SU-DHL-6 (cell line): ENCODE measurements at regions not wholly inside any gene's neighbourhood (a gene's known extent, or its start where the extent isn't known, plus 50 kb on each side); places are given as distances from the start of the nearest gene placed in this dataset.
"Not testable (repeated sequence)": the region's sequence is repeated elsewhere in the genome, so short reads cannot be mapped to it uniquely, and the experiment has no call there.

ENCODE experiments used
- H2AFZ ChIP-seq: fragments of 200-600 bp; sonication (generic); 2 replicates; pipeline ENCODE4 v1.6.1; 2014; ENCODE audit warnings: low read depth, mild to moderate bottlenecking, moderate library complexity, mixed read lengths, antibody characterized with exemption, low read length; ENCODE audit not compliant: severe bottlenecking
- H3F3A ChIP-seq: fragments of 200-600 bp; shearing (Covaris generic); 2 replicates; pipeline ENCODE4 v1.6.0; 2016; ENCODE audit warnings: antibody characterized with exemption, mild to moderate bottlenecking; ENCODE audit not compliant: insufficient read depth
- H3K27ac ChIP-seq: fragments of 200-600 bp; sonication (generic); 2 replicates; pipeline ENCODE4 v1.5.1; 2016; ENCODE audit warnings: low read depth, mild to moderate bottlenecking, low read length, moderate library complexity, mixed read lengths
- H3K27me3 ChIP-seq: fragments of 200-600 bp; sonication (generic), shearing (Covaris generic); 2 replicates; pipeline ENCODE4 v1.6.0; 2014; ENCODE audit warnings: mild to moderate bottlenecking, low read length
- H3K36me3 ChIP-seq: fragments of 200-600 bp; sonication (generic); 2 replicates; pipeline ENCODE4 v1.6.1; 2014; ENCODE audit warnings: mild to moderate bottlenecking, low read length, mixed read lengths
- H3K4me2 ChIP-seq: fragments of 300-600, 200-600 bp; shearing (Covaris generic), sonication (generic); 2 replicates; pipeline ENCODE4 v1.6.0; 2014; ENCODE audit warnings: low read length, low read depth, mild to moderate bottlenecking; ENCODE audit not compliant: poor library complexity, severe bottlenecking
- H3K4me3 ChIP-seq: fragments of 200-600 bp; sonication (generic); 2 replicates; pipeline ENCODE4 v1.5.1; 2014; ENCODE audit warnings: antibody characterized with exemption, low read length, mild to moderate bottlenecking, mixed read lengths; ENCODE audit not compliant: insufficient read depth, poor library complexity, severe bottlenecking
- H3K79me2 ChIP-seq: fragments of 200-600 bp; sonication (generic); 2 replicates; pipeline ENCODE4 v1.6.1; 2014; ENCODE audit warnings: mild to moderate bottlenecking, low read length, moderate library complexity; ENCODE audit not compliant: insufficient read depth
- H3K9ac ChIP-seq: fragments of 200-600 bp; sonication (generic); 2 replicates; pipeline ENCODE4 v1.7.0; 2014; ENCODE audit warnings: mild to moderate bottlenecking, low read length
- H3K9me2 ChIP-seq: fragments of 200-600 bp; sonication (generic); replicated peaks from 2 replicates; pipeline ENCODE4 v1.6.1; 2014; ENCODE audit warnings: low read length; ENCODE audit not compliant: insufficient read depth
- H3K9me3 ChIP-seq: fragments of 200-600 bp; sonication (generic); 2 replicates; pipeline ENCODE4 v1.6.1; 2014; ENCODE audit warnings: low read length, mixed read lengths; ENCODE audit not compliant: insufficient read depth
- H4K20me1 ChIP-seq: fragments of 200-600 bp; sonication (generic); 2 replicates; pipeline ENCODE4 v1.6.1; 2014; ENCODE audit warnings: low read depth, mild to moderate bottlenecking, antibody characterized with exemption, low read length, moderate library complexity, mixed read lengths
- CTCF ChIP-seq: fragments of 200-600 bp; sonication (generic); IDR thresholded peaks from one replicate; pipeline ENCODE4 v1.5.1; 2017; ENCODE audit warnings: antibody characterized with exemption, mild to moderate bottlenecking, low read length, moderate library complexity; ENCODE audit not compliant: insufficient read depth, poor library complexity, severe bottlenecking
- EZH2phosphoT487 ChIP-seq: fragments of 200-600 bp; sonication (generic), shearing (Covaris generic); conservative IDR thresholded peaks from 2 replicates; pipeline ENCODE4 v1.6.1; 2018; ENCODE audit warnings: mild to moderate bottlenecking, antibody characterized with exemption, low read length, moderate library complexity, mixed read lengths

- H3K79me2 ChIP-seq, result no peaks in the 10 kb centered on the region
- H3K27ac ChIP-seq, result no peak overlapping the region
- no peak for TF ChIP-seq CTCF
- no peak for TF ChIP-seq EZH2phosphoT487
- no peak overlapping the region for H3K4me3 ChIP-seq
- H2AFZ ChIP-seq, result no peak overlapping the region
- no peaks in the 10 kb centered on the region for H3K9me2 ChIP-seq
- H3K27me3 ChIP-seq, result no peaks in the 10 kb centered on the region
- no peaks in the 10 kb centered on the region for H3K9me3 ChIP-seq
- no peaks in the 10 kb centered on the region for H3K36me3 ChIP-seq
- H3K9ac ChIP-seq, result no peak overlapping the region
- no peak overlapping the region for H3K4me2 ChIP-seq
- H4K20me1 ChIP-seq, result no peaks in the 10 kb centered on the region
- H3F3A ChIP-seq, result no peaks in the 10 kb centered on the region
Observed at GRCh38 chr7:34225193-34225592, 319.9 kb downstream of the BMPER start.

- Histone ChIP-seq H3F3A (no peaks in the 10 kb centered on the region), H3K27me3 (no peaks in the 10 kb centered on the region), H3K9ac (no peak overlapping the region), H3K9me2 (no peaks in the 10 kb centered on the region), H3K36me3 (no peaks in the 10 kb centered on the region), H4K20me1 (no peaks in the 10 kb centered on the region), H3K27ac (no peak overlapping the region), H3K9me3 (no peaks in the 10 kb centered on the region), H2AFZ (no peak overlapping the region), H3K4me3 (no peak overlapping the region), H3K79me2 (no peaks in the 10 kb centered on the region), H3K4me2 (no peak overlapping the region)
- TF ChIP-seq EZH2phosphoT487, result no peak
- TF ChIP-seq CTCF, result no peak
Observed at GRCh38 chr7:34227525-34227924, 322.2 kb downstream of the BMPER start.

- H3K4me2 ChIP-seq, H3K36me3 ChIP-seq, H3K27me3 ChIP-seq, H3K27ac ChIP-seq, H3K9ac ChIP-seq, H3K4me3 ChIP-seq, H3K9me2 ChIP-seq, H3K79me2 ChIP-seq, H2AFZ ChIP-seq, H3K9me3 ChIP-seq, H3F3A ChIP-seq, H4K20me1 ChIP-seq: not testable (repeated sequence)
Observed at GRCh38 chr7:34235101-34235500, 329.8 kb downstream of the BMPER start.

- no peak overlapping the region for H3K9ac ChIP-seq
- H2AFZ ChIP-seq, result no peak overlapping the region
- no peaks in the 10 kb centered on the region for H3K9me3 ChIP-seq
- H3K9me2 ChIP-seq, result no peaks in the 10 kb centered on the region
- no peak overlapping the region for H3K4me3 ChIP-seq
- no peaks in the 10 kb centered on the region for H3F3A ChIP-seq
- no peaks in the 10 kb centered on the region for H3K27me3 ChIP-seq
- no peaks in the 10 kb centered on the region for H4K20me1 ChIP-seq
- H3K4me2 ChIP-seq, result no peak overlapping the region
- H3K79me2 ChIP-seq, result no peaks in the 10 kb centered on the region
- no peak overlapping the region for H3K27ac ChIP-seq
- TF ChIP-seq EZH2phosphoT487, result no peak
- TF ChIP-seq CTCF, result no peak
- H3K36me3 ChIP-seq, result no peaks in the 10 kb centered on the region
Observed at GRCh38 chr7:34236057-34236456, 330.7 kb downstream of the BMPER start.
